ENCODE measurements at regions not wholly inside any gene's neighbourhood (a gene's known extent, or its start where the extent isn't known, plus 50 kb on each side); places are given as distances from the start of the nearest gene placed in this dataset.

GRCh38 chr13:103161476-103161875 is 95.3 kb upstream of the SLC10A2 start (continued):
- no peak for TF ChIP-seq ZSCAN4 (tag by site-specific recombination; IDR thresholded peaks at IDR 0.05)
- TF ChIP-seq OVOL3 (tag by site-specific recombination; IDR thresholded peaks at IDR 0.05), result no peak
- no peak for TF ChIP-seq ZNF362 (tag by site-specific recombination; IDR thresholded peaks at IDR 0.05)
- no peak for TF ChIP-seq ZNF114 (tag by site-specific recombination; IDR thresholded peaks at IDR 0.05)
- no peak for TF ChIP-seq ZNF138 (tag by site-specific recombination; IDR thresholded peaks at IDR 0.05; ENCODE audit: borderline replicate concordance)
- TF ChIP-seq ZNF488 (tag by site-specific recombination; IDR thresholded peaks at IDR 0.05), result no peak
- TF ChIP-seq EGR2 (tag by site-specific recombination; IDR thresholded peaks at IDR 0.05; ENCODE audit: low read depth), result no peak
- no peak for TF ChIP-seq SCRT2 (tag by site-specific recombination; IDR thresholded peaks at IDR 0.05)

GRCh38 chr13:103157434-103158145 is 91.4 kb upstream of the SLC10A2 start:
- H3K4me1 ChIP-seq (ENCODE audit: control insufficient read depth, insufficient read depth, low read length), result no peaks in the 10 kb centered on the region
- ChIA-PET POLR2A (no interaction called here), CTCF (interaction anchor here (0.6 kb wide), 1 partner anchor 848 kb away, joined by 3 read pairs; no protein-coding TSS in a partner anchor)
- H3K36me3 ChIP-seq (ENCODE audit: control insufficient read depth in 2 of 2, insufficient read depth in 1 of 2, low read length in 2 of 2), result no peaks in the 10 kb centered on the region
- TF ChIP-seq ZNF791 (tag by site-specific recombination; IDR thresholded peaks at IDR 0.05) (no peak), ZNF514 (tag by site-specific recombination; IDR thresholded peaks at IDR 0.05) (no peak), ZNF26 (tag by site-specific recombination; IDR thresholded peaks at IDR 0.05) (no peak), ZBTB6 (tag by site-specific recombination; IDR thresholded peaks at IDR 0.05) (no peak), ZNF624 (tag by site-specific recombination; IDR thresholded peaks at IDR 0.05) (no peak), ZNF133 (tag by site-specific recombination; IDR thresholded peaks at IDR 0.05) (no peak), ZFP37 (tag by site-specific recombination; IDR thresholded peaks at IDR 0.05) (no peak), ZNF645 (tag by site-specific recombination; IDR thresholded peaks at IDR 0.05) (no peak), ZNF16 (tag by site-specific recombination; IDR thresholded peaks at IDR 0.05; ENCODE audit: low read depth) (no peak)
- H3K4me3 ChIP-seq (ENCODE audit: low read depth, low read length), result no peak overlapping the region
- H3K9me3 ChIP-seq (ENCODE audit: control insufficient read depth, insufficient read depth, low read depth, low read length), result no peaks in the 10 kb centered on the region
- no peak overlapping the region for H3K27ac ChIP-seq (ENCODE audit: extremely low read depth, low read depth, low read length)
